GM18858 (cell line): ENCODE measurements at regions not wholly inside any gene's neighbourhood (a gene's known extent, or its start where the extent isn't known, plus 50 kb on each side); places are given as distances from the start of the nearest gene placed in this dataset.

ENCODE experiments used
- ATAC-seq: cut with Tn5 transposase; IDR thresholded peaks from one replicate; pipeline ENCODE4 v1.9.1; 2021; ENCODE audit not compliant: unreplicated experiment

DNA sequence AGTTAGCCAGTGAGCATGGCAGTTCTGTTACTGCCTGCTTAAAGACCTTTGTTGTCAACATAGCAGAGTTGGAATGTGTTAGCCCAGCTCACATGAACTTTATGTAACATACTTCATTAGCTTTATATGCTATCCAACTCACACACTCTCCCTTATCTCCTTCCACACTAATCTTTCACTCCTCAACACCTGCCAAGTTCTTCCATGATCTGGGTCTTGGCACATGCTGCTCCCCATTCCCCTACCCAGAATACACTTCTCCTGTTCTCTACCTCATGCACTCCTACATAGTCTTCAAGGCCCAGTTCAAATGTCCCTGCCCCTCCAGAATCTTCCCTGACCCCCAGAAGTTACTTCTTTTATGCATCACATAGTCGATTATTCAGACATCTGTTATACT, 179.3 kb downstream of the KATNAL1 start:
- ATAC-seq, result no peak

GRCh38 chr13:30126903-30127428, 180.4 kb downstream of the KATNAL1 start:
- ATAC-seq, result no peak

- ATAC-seq, result no peak
Measured at GRCh38 chr13:30125422-30126073, 181.8 kb downstream of the KATNAL1 start.

DNA sequence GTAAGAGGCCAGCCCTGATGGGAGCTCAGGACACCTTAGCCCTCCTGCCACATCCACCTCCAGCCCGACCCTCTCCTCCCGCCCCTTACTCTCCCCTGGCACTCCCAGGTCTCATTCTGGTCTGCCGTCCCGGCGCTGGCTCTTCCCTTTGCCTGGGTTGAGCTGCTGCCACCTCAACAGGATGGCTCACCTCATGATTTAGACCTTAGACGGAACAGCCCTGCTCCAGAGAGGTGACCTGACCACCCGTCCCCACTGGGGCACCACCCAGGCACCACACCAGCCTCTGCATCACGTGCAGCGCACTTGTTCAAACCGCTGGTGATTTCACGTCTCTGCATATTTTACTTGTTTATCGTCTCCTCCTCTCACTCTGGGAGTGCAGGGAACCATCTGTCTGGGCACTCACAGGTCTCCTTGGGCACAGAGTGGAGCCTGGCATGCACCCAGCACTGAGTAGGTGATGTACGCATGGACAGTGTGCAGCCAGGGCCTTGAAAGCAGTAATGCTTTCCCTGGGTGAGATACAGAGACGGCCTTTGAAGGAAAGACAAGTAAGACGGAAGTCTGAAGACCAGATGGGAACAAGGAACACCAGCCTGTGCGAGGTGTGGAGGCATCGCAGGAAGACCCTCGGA, 183.1 kb downstream of the KATNAL1 start:
- no peak for ATAC-seq

DNA sequence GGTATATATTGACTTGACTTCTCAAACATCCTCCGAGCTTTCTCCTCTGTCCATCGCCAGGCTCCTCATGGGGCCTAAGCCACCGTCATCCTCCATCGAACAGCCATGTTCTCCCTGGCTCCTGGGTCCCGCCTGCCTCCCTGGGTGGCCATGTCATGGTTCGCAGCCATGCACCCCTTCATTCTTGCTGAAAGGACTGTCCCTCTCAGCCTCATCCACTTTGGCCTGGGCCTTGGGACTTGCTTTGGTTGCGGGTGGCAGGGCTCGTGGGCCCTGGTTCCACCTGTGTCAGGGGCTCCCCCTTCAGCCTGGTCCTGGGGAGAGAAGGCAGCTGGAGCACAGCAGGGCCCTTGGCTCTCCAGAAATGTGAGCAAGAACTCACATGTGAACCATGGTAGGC, 183.8 kb downstream of the KATNAL1 start:
- no peak for ATAC-seq

- no peak for ATAC-seq
Measured at GRCh38 chr13:30121666-30122065, 185.7 kb downstream of the KATNAL1 start.

GRCh38 chr13:30121244-30121643, 186.1 kb downstream of the KATNAL1 start:
- no peak for ATAC-seq

DNA sequence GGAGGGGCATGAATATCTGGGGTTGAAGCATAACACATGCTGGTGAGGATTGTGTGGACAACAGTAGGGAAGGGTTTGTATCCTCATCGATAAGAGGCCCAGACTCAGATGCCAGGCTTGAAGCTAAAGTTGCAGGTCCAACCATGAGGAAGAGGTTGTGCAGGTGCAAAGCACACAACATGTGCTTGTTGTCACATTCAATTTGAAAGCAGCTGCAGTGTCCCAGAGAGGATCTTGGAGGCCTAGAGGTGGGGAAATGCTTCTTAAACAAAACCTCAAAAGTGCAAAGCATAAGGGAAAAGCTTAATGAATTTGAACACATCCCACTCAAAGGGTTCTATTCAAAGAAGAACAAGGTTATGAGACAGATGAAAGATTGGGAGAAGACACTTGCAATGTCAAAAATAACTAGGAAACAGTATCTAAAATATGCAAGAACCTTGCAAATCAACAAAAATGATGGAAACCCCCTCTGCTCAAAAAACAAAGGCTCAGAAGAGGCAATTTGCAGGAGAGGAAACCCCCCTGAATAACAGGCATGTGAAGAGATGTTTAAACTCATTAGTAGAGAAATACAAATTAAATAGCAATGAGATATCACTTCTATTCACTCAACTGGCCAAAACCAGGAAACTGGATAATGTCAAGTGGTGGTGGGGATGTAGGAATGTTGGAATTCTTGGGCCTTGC, 187.1 kb downstream of the KATNAL1 start:
- no peak for ATAC-seq

DNA sequence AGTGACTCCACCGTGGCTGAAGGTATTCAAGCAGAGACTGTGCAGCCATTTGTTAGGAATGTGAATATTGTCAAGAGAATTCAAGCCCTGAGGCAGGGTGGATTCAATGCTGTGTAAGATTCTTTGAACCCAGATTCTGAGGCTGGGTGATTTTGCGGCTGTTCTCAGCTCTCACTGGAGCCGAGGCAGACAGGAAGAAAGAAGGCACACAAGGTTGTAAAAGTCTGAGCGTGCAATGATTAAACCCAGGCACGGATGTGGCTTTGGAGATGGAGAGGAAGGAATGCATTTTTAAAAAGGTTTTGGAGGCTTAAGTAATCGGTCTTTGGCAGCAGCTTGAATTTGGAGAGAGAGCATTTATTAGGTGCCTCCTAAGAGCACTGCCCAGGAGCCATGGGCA, 187.9 kb downstream of the KATNAL1 start:
- ATAC-seq, result no peak

DNA sequence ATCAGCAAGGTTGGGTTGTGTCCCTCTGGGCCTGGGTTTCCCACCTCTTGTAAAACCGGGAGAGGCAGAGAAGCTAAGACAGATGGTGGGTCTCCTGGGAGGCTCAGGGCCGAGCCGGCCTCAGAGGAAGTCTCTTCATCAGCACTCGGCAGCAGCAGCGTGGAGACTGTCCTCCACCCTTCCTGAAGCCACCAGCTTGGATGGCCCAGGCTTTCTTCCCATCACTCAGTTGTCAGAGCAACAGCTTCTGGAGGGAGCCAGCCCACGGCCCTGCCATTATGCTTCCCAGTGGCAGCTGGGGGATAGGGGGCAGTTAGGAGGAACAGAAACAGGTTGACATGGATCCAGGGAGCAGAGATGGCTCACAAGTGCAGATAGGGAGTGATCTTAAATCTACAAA, 191.0 kb downstream of the KATNAL1 start:
- no peak for ATAC-seq

DNA sequence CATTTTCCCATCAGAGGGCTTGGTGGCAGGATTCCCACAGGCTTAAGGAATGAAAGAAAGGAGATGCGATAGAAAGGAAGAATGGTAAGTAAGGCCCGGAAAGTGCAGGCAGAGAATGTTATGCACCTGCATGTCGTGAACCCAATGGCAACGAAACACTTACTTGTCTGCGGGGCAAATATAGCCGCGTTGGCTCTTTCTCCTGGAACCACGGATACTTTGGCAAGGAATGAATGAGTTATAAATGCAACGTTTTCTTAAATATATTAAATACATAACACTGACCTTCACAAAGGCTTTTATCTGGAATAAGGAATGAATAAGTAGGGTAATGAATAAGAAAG, 192.1 kb downstream of the KATNAL1 start:
- ATAC-seq, result no peak

DNA sequence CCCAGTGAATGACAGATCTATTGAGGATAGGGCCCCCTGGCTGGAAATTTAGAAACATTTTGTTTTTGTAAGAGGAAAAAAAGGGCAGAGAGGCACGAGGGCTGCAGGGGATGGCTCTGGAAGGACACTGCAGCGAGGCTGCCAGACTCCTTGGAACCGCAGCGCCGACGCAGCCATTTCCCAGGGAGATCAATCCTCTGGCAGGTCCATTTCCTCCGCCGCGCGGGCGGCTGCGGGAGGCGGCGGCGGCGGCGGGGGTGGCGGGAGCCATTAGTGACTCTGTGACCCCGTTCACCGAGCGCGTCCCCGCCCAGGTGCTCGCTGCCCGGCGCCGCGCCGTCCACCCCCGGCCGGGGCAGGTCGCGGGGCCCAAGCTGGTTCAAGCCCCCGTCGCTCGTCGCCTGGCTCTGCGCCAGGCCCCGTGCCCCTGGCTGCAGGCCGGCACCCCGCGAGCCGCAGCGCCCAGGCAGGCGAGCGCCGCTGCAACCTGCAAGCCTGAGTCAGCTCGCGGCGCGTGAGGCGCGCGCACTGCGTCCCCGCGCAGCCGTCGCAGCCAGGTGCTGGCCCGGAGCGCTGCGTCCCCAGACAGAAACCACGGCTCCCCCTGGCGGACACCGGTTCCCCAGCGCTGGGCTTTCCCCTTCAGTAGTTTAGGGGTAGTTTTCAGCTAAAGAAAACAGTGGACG, 192.6 kb downstream of the KATNAL1 start:
- peak; percentile 70 for ATAC-seq

- ATAC-seq, result no peak
Measured at GRCh38 chr13:30113983-30114570, 193.3 kb downstream of the KATNAL1 start.

- ATAC-seq, result no peak
Measured at GRCh38 chr13:30113551-30113950, 193.8 kb downstream of the KATNAL1 start.

DNA sequence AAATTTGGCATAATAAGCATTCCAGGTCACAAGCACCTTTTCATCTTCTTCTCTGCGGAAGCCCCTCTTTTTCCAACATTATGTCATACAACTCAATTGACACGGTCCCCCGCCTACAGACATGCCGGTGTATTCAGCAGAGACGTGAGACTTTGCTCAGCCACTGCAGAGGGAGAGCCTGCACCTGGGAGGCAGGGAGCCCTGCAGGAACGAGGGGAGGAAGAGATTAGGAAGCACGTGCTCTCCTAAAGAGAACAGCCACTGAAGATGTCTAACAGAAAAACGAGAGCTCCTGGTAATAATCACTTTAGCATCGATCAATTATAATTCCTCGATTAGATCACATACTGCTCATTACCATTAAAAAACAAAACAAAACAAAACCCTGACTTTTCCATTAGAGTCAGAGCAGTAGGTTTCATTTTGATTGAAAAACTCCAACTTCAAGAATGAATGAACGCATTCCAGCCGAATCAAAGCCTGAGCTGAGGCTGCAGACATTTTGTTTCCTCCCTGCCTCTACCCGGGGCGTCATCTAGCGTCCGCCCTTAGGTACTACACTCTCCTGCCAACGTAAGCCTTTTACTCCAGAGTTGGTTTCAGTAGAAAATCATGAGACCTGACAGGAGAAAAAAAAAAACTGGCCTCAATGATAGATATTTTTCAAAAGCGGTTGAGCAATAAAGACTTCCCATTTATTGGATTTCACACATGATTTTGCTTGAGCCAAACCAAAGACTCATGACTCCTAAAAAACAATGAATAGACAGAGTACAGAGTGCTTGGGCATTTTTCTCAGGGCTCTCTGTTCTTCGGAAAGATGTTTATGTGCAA, 194.5 kb downstream of the KATNAL1 start:
- no peak for ATAC-seq

DNA sequence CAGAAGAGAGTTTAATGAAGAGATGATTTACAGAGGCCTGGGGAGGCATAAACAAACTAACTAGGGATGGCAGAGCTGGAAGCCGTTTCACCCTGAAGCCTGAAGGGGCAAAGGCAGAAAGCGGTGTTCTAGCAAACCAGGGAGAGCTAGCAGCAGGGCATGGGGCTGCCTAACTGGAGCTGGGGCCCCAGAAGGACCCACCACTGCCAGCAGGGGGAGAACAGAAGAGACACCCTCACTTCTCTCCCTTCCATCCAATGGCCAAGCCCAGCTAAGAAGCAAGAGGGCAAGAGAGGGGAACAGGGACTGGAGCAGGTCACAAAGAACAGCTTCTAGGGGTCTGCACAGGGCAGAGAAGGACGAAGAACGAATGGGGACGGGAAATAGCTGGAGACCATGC, 195.5 kb downstream of the KATNAL1 start:
- no peak for ATAC-seq

DNA sequence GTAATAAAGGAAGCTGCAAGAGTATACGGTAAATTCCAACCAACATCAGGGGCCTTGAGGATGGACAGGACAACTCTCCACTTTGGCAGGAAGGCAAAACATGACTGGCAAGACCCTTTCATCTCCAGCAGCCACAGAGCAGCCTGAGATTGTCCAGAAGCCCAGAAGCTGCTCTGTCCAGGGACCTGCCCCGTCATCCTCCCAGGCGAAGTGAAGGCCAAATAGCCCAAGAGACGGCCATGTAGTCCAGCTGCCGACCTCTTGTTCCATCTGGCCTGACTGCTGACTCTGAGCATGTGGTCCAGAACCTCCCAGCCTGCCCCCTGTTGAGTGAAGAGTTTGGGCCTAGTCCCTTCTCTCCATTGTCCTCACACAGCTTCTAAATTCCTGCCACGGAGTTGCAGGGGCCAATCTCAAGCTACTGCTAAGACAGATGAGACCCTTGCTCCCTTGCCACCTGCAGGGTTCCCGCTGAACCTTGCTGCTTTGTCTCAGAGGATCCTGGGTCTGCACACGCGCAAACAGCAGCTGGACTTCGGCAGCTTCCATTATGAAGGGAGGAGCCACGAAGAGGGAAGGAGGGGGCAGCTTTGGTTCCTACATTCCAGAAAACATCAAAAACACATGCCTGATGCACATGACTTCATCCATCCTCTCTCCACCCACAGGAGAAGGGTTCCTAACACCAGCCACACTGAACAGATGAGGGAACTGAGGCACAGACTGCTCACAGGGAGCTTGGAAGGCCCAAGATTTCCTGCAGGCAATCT, 196.9 kb downstream of the KATNAL1 start:
- no peak for ATAC-seq

GRCh38 chr13:30109471-30110135, 197.7 kb downstream of the KATNAL1 start:
- no peak for ATAC-seq

DNA sequence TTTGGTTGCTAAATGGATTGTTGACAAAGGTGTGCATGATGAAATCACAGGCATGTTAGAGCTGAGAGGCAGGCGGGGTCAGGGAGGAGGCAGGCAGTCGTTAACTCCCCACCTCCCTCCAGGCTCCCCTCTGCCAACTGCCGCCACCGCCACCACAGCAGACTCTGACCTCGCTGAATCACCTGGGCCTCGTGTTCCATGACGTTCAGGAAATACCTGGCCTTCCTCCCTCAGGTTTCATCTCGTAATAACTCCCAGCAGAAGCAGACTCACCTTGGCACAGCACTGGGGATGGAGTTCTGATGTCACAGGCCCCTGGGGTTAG, 198.5 kb downstream of the KATNAL1 start:
- ATAC-seq, result no peak
